GM12878 (cell line): ENCODE measurements at regions not wholly inside any gene's neighbourhood (a gene's known extent, or its start where the extent isn't known, plus 50 kb on each side); places are given as distances from the start of the nearest gene placed in this dataset.

Experiments
- EZH2 ChIP-seq: IDR thresholded peaks from 2 replicates; pipeline ENCODE4 v1.6.1; 2012; ENCODE audit warnings: low read depth, mild to moderate bottlenecking, control low read depth, inconsistent platforms, low read length, borderline replicate concordance; ENCODE audit not compliant: control insufficient read depth
- IKZF1 ChIP-seq: fragments of 450-650 bp; conservative IDR thresholded peaks from 2 replicates; pipeline ENCODE4 v1.6.1; 2017; ENCODE audit warnings: antibody characterized with exemption, mild to moderate bottlenecking
- NFXL1 ChIP-seq: fragments of 450-650 bp; IDR thresholded peaks from 2 replicates; pipeline ENCODE4 v1.6.1; 2017; ENCODE audit warnings: antibody characterized with exemption, mild to moderate bottlenecking, borderline replicate concordance
- TCF3 ChIP-seq: IDR thresholded peaks from 2 replicates; pipeline ENCODE4 v1.6.1; 2012; ENCODE audit warnings: low read depth, mild to moderate bottlenecking, low read length, borderline replicate concordance; ENCODE audit not compliant: insufficient read depth
- ZNF622 ChIP-seq: fragments of 450-650 bp; IDR thresholded peaks from 2 replicates; pipeline ENCODE4 v1.6.1; 2017; ENCODE audit warnings: mild to moderate bottlenecking, inconsistent platforms
- TF ChIP-seq, protein P1 (sequence below): IDR thresholded peaks from 2 replicates; pipeline ENCODE4 v1.6.1; 2012; ENCODE audit warnings: improper control_type of control experiment, low read depth, low read length; ENCODE audit not compliant: insufficient replicate concordance
- TF ChIP-seq, protein P2 (sequence below): fragments of 450-650 bp; IDR thresholded peaks from 2 replicates; pipeline ENCODE4 v1.6.1; 2018; ENCODE audit warnings: borderline replicate concordance, mild to moderate bottlenecking; ENCODE audit not compliant: partially characterized antibody
- TF ChIP-seq, protein P3 (sequence below): IDR thresholded peaks from 2 replicates; pipeline ENCODE4 v1.6.1; 2011; ENCODE audit warnings: low read depth, low read length, improper control_type of control experiment, borderline replicate concordance

DNA sequence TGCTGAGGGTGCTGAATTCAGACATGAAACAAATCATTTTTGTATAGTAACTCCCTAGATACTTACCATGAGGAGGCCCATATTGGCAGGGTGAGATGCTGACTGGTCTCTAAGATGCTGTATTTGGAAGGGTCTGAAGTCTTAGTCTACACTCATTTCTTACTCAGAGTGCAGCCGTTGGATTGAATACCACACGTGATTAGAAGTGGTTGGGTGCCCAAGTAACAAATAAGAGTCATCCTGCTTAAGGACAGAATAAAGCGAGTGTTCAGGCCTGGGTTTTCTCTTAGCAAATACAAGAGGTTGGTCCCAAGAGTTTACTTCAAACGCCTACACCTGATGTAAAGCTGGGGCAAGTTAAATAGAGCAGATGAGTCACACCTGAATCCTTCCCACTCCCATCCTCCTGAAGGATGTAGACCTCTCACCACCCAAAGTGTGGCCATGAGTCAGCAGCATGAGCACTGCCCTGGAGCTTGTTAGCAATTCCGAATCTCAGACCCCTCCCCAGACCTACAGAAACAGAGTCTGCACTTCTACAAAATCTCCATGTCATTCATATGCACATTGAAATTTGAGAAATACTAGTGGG is 284.6 kb upstream of the CDH5 start (continued):
- TF ChIP-seq, protein P1, sequence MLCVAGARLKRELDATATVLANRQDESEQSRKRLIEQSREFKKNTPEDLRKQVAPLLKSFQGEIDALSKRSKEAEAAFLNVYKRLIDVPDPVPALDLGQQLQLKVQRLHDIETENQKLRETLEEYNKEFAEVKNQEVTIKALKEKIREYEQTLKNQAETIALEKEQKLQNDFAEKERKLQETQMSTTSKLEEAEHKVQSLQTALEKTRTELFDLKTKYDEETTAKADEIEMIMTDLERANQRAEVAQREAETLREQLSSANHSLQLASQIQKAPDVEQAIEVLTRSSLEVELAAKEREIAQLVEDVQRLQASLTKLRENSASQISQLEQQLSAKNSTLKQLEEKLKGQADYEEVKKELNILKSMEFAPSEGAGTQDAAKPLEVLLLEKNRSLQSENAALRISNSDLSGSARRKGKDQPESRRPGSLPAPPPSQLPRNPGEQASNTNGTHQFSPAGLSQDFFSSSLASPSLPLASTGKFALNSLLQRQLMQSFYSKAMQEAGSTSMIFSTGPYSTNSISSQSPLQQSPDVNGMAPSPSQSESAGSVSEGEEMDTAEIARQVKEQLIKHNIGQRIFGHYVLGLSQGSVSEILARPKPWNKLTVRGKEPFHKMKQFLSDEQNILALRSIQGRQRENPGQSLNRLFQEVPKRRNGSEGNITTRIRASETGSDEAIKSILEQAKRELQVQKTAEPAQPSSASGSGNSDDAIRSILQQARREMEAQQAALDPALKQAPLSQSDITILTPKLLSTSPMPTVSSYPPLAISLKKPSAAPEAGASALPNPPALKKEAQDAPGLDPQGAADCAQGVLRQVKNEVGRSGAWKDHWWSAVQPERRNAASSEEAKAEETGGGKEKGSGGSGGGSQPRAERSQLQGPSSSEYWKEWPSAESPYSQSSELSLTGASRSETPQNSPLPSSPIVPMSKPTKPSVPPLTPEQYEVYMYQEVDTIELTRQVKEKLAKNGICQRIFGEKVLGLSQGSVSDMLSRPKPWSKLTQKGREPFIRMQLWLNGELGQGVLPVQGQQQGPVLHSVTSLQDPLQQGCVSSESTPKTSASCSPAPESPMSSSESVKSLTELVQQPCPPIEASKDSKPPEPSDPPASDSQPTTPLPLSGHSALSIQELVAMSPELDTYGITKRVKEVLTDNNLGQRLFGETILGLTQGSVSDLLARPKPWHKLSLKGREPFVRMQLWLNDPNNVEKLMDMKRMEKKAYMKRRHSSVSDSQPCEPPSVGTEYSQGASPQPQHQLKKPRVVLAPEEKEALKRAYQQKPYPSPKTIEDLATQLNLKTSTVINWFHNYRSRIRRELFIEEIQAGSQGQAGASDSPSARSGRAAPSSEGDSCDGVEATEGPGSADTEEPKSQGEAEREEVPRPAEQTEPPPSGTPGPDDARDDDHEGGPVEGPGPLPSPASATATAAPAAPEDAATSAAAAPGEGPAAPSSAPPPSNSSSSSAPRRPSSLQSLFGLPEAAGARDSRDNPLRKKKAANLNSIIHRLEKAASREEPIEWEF = no peak
- TF ChIP-seq, protein P2, sequence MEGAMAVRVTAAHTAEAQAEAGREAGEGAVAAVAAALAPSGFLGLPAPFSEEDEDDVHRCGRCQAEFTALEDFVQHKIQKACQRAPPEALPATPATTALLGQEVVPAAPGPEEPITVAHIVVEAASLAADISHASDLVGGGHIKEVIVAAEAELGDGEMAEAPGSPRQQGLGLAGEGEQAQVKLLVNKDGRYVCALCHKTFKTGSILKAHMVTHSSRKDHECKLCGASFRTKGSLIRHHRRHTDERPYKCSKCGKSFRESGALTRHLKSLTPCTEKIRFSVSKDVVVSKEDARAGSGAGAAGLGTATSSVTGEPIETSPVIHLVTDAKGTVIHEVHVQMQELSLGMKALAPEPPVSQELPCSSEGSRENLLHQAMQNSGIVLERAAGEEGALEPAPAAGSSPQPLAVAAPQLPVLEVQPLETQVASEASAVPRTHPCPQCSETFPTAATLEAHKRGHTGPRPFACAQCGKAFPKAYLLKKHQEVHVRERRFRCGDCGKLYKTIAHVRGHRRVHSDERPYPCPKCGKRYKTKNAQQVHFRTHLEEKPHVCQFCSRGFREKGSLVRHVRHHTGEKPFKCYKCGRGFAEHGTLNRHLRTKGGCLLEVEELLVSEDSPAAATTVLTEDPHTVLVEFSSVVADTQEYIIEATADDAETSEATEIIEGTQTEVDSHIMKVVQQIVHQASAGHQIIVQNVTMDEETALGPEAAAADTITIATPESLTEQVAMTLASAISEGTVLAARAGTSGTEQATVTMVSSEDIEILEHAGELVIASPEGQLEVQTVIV = no peak
- TF ChIP-seq TCF3 (no peak), ZNF622 (no peak), NFXL1 (no peak), EZH2 (no peak), IKZF1 (no peak)
- TF ChIP-seq, protein P3, sequence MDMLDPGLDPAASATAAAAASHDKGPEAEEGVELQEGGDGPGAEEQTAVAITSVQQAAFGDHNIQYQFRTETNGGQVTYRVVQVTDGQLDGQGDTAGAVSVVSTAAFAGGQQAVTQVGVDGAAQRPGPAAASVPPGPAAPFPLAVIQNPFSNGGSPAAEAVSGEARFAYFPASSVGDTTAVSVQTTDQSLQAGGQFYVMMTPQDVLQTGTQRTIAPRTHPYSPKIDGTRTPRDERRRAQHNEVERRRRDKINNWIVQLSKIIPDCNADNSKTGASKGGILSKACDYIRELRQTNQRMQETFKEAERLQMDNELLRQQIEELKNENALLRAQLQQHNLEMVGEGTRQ = no peak
